ENCODE measurements at regions not wholly inside any gene's neighbourhood (a gene's known extent, or its start where the extent isn't known, plus 50 kb on each side); places are given as distances from the start of the nearest gene placed in this dataset.

GRCh38 chr13:86377451-86377850 is 578.2 kb upstream of the SLITRK6 start:
- TF ChIP-seq CTCF (IDR thresholded peaks at IDR 0.05) = no peak
- TF ChIP-seq POLR2A (IDR thresholded peaks at IDR 0.05) = no peak
- TF ChIP-seq EP300 (IDR thresholded peaks at IDR 0.05) = no peak
